Medulla oblongata (tissue), 1 donor: ENCODE measurements at regions not wholly inside any gene's neighbourhood (a gene's known extent, or its start where the extent isn't known, plus 50 kb on each side); places are given as distances from the start of the nearest gene placed in this dataset.
"Not testable (repeated sequence)": the region's sequence is repeated elsewhere in the genome, so short reads cannot be mapped to it uniquely, and the experiment has no call there.

Experiments used
- DNase-seq: peaks from one replicate; pipeline ENCODE4 v3.0.0-alpha.2; 2015; ENCODE audit errors: extremely low spot score

- DNase-seq, result no peak
Observed at GRCh38 chr2:188787658-188788240, 186.4 kb upstream of the COL3A1 start.

- no peak for DNase-seq
Observed at GRCh38 chr2:188788621-188789020, 185.6 kb upstream of the COL3A1 start.

- DNase-seq, result no peak
Observed at GRCh38 chr2:188789951-188790350, 184.2 kb upstream of the COL3A1 start.

- not testable (repeated sequence) for DNase-seq
Observed at GRCh38 chr2:188794453-188794852, 179.7 kb upstream of the COL3A1 start.

- DNase-seq, result no peak
Observed at GRCh38 chr2:188795762-188796161, 178.4 kb upstream of the COL3A1 start.

GRCh38 chr2:188797371-188797770 is 176.8 kb upstream of the COL3A1 start:
- no peak for DNase-seq

- no peak for DNase-seq
Observed at GRCh38 chr2:188798159-188798558, 176.0 kb upstream of the COL3A1 start.

GRCh38 chr2:188805219-188805618 is 169.0 kb upstream of the COL3A1 start:
- no peak for DNase-seq

GRCh38 chr2:188808947-188809355 is 165.2 kb upstream of the COL3A1 start:
- no peak for DNase-seq

GRCh38 chr2:188810586-188810985 is 163.6 kb upstream of the COL3A1 start:
- no peak for DNase-seq

- DNase-seq, result no peak
Observed at GRCh38 chr2:188811522-188811921, 162.7 kb upstream of the COL3A1 start.

GRCh38 chr2:188813315-188813714 is 160.9 kb upstream of the COL3A1 start:
- DNase-seq, result no peak

GRCh38 chr2:188813857-188814256 is 160.3 kb upstream of the COL3A1 start:
- no peak for DNase-seq

- DNase-seq, result no peak
Observed at GRCh38 chr2:188819011-188819410, 155.2 kb upstream of the COL3A1 start.

- no peak for DNase-seq
Observed at GRCh38 chr2:188819792-188820191, 154.4 kb upstream of the COL3A1 start.

- DNase-seq, result no peak
Observed at GRCh38 chr2:188820576-188820975, 153.6 kb upstream of the COL3A1 start.

GRCh38 chr2:188824125-188824524 is 150.0 kb upstream of the COL3A1 start:
- no peak for DNase-seq

GRCh38 chr2:188833331-188833730 is 140.8 kb upstream of the COL3A1 start:
- no peak for DNase-seq

GRCh38 chr2:188833799-188834198 is 140.4 kb upstream of the COL3A1 start:
- DNase-seq, result no peak

- DNase-seq, result no peak
Observed at GRCh38 chr2:188835006-188835405, 139.2 kb upstream of the COL3A1 start.

GRCh38 chr2:188835821-188836220 is 138.4 kb upstream of the COL3A1 start:
- DNase-seq, result no peak

GRCh38 chr2:188845692-188846091 is 128.5 kb upstream of the COL3A1 start:
- DNase-seq, result no peak

- no peak for DNase-seq
Observed at GRCh38 chr2:188848887-188849435, 125.2 kb upstream of the COL3A1 start.

GRCh38 chr2:188850786-188851185 is 123.4 kb upstream of the COL3A1 start:
- DNase-seq, result no peak
